Fibroblast of lung (primary cell): ENCODE measurements at regions not wholly inside any gene's neighbourhood (a gene's known extent, or its start where the extent isn't known, plus 50 kb on each side); places are given as distances from the start of the nearest gene placed in this dataset.

Source experiments
- EZH2 ChIP-seq: IDR thresholded peaks from 2 replicates; pipeline ENCODE4 v1.5.1; 2012; ENCODE audit warnings: low read length, control low read depth, mild to moderate bottlenecking; ENCODE audit errors: missing control alignments
- TF ChIP-seq, protein P1 (sequence below), 2 donors: IDR thresholded peaks in 1 of 2; conservative IDR thresholded peaks in 1 of 2; 1 replicate in 1 of 2; 2 replicates in 1 of 2; pipeline ENCODE4 v1.5.1; 2011 to 2012; ENCODE audit warnings: low read length in 2 of 2, control low read depth in 1 of 2, inconsistent platforms in 1 of 2, low read depth in 1 of 2, mild to moderate bottlenecking in 1 of 2

DNA sequence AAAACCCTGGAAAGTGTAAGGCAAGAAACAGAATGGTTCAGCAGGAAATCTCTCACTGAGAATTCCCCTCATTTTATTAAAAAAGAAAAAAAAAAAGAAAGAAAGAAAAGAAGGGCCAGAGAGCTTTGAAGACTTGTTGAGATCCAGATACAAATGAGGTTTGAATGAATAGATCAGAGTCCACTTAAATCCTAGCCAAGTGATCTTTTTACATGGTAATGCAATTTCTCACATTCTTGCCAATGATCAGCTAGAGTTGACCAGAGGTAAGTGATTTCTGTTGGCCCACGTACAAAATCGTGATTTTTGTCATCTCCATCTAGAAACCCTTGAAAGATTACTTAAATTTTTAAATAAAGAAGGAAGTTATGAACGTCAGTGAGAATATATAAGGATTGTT is 261.5 kb upstream of the PCSK5 start:
- TF ChIP-seq, protein P1, sequence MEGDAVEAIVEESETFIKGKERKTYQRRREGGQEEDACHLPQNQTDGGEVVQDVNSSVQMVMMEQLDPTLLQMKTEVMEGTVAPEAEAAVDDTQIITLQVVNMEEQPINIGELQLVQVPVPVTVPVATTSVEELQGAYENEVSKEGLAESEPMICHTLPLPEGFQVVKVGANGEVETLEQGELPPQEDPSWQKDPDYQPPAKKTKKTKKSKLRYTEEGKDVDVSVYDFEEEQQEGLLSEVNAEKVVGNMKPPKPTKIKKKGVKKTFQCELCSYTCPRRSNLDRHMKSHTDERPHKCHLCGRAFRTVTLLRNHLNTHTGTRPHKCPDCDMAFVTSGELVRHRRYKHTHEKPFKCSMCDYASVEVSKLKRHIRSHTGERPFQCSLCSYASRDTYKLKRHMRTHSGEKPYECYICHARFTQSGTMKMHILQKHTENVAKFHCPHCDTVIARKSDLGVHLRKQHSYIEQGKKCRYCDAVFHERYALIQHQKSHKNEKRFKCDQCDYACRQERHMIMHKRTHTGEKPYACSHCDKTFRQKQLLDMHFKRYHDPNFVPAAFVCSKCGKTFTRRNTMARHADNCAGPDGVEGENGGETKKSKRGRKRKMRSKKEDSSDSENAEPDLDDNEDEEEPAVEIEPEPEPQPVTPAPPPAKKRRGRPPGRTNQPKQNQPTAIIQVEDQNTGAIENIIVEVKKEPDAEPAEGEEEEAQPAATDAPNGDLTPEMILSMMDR (conservative IDR thresholded peaks at IDR 0.05 in 1 of 2, IDR thresholded peaks at IDR 0.05 in 1 of 2; ENCODE audit: low read depth in 1 of 2, low read length in 2 of 2): no peak
- no peak for TF ChIP-seq EZH2
